H1 (cell line): ENCODE measurements at regions not wholly inside any gene's neighbourhood (a gene's known extent, or its start where the extent isn't known, plus 50 kb on each side); places are given as distances from the start of the nearest gene placed in this dataset.

Experiments used
- CTCF ChIA-PET: fragments of 300-600 bp; sonication (Branson Sonifier 250); formaldehyde crosslinking; loops from one replicate; lab custom pipeline; 2021; ENCODE audit not compliant: partially characterized antibody; lab: Charles Lee
- POLR2A ChIA-PET: fragments of 300-600 bp; sonication (Branson Sonifier 250); formaldehyde crosslinking; loops from one replicate; lab custom pipeline; 2021; ENCODE audit warnings: inconsistent platforms; ENCODE audit not compliant: partially characterized antibody; lab: Charles Lee
- DNase-seq, 2 experiments: peaks; one replicate each; pipeline versions ENCODE4 v3.0.0 to v3.0.0-alpha.2; 2010 to 2022; ENCODE audit warnings: low spot score in 2 of 2, low read depth in 1 of 2, mixed read lengths in 1 of 2
- FAIRE-seq: peaks from 2 replicates; lab custom pipeline; 2011; peaks lifted over from hg19 to GRCh38; lab: Jason Lieb, UNC
- H2AFZ ChIP-seq: 2 replicates; pipeline ENCODE4 v1.8.1; 2012; ENCODE audit warnings: low read length, inconsistent platforms
- H2AK5ac ChIP-seq: 2 replicates; pipeline ENCODE4 v1.6.1; 2013; ENCODE audit warnings: low read depth, low read length
- H2BK120ac ChIP-seq: replicated peaks from 2 replicates; pipeline ENCODE3; 2013; ENCODE audit warnings: low read depth, low read length, inconsistent platforms
- H2BK12ac ChIP-seq: 2 replicates; pipeline ENCODE4 v1.6.1; 2013; ENCODE audit warnings: low read depth, low read length
- H2BK15ac ChIP-seq: 2 replicates; pipeline ENCODE4 v1.6.1; 2013; ENCODE audit warnings: low read length
- H2BK20ac ChIP-seq: 2 replicates; pipeline ENCODE4 v1.6.1; 2013; ENCODE audit warnings: low read length
- H2BK5ac ChIP-seq: 2 replicates; pipeline ENCODE4 v1.6.1; 2013; ENCODE audit warnings: low read depth, low read length
- H3K14ac ChIP-seq: 2 replicates; pipeline ENCODE4 v1.6.1; 2013; ENCODE audit warnings: inconsistent platforms; ENCODE audit not compliant: insufficient read length
- H3K18ac ChIP-seq: 2 replicates; pipeline ENCODE4 v1.6.1; 2013; ENCODE audit warnings: low read length; ENCODE audit errors: extremely low read depth
- H3K23ac ChIP-seq: 2 replicates; pipeline ENCODE4 v1.6.1; 2013; ENCODE audit warnings: inconsistent platforms; ENCODE audit not compliant: insufficient read length
- H3K23me2 ChIP-seq: 2 replicates; pipeline ENCODE4 v1.6.1; 2013; ENCODE audit warnings: low read depth, low read length
- H3K27ac ChIP-seq: 2 replicates; pipeline ENCODE4 v1.6.1; 2011; ENCODE audit warnings: low read depth, low read length, inconsistent platforms
- H3K27me3 ChIP-seq, 4 experiments: replicated peaks in 1 of 4; 1 replicate in 1 of 4; 2 replicates in 3 of 4; pipeline versions ENCODE4 v1.6.1 to v1.8.1; 2011 to 2013; ENCODE audit warnings: low read length in 3 of 4, mild to moderate bottlenecking in 3 of 4, inconsistent platforms in 2 of 4, mixed read lengths in 2 of 4, moderate library complexity in 1 of 4; ENCODE audit not compliant: control insufficient read depth in 3 of 4, insufficient read depth in 3 of 4; ENCODE audit errors: extremely low read depth in 1 of 4
- H3K36me3 ChIP-seq, 4 experiments: 2 replicates each; pipeline versions ENCODE4 v1.6.1 to v1.8.1; 2011 to 2013; ENCODE audit warnings: mild to moderate bottlenecking in 4 of 4, low read length in 3 of 4, moderate library complexity in 2 of 4, control low read depth in 1 of 4, inconsistent platforms in 1 of 4; ENCODE audit not compliant: insufficient read depth in 4 of 4, control insufficient read depth in 2 of 4
- H3K4ac ChIP-seq: replicated peaks from 2 replicates; pipeline ENCODE3; 2013; ENCODE audit warnings: low read length, low read depth, mixed read lengths, inconsistent platforms; ENCODE audit not compliant: insufficient read length
- H3K4me1 ChIP-seq, 4 experiments: replicated peaks in 1 of 4; 1 replicate in 1 of 4; 2 replicates in 3 of 4; pipeline versions ENCODE4 v1.6.1 to v1.8.1; 2011 to 2013; ENCODE audit warnings: low read length in 3 of 4, inconsistent platforms in 2 of 4, mixed read lengths in 1 of 4; ENCODE audit not compliant: insufficient read depth in 4 of 4, control insufficient read depth in 3 of 4
- H3K4me2 ChIP-seq, 2 experiments: 2 replicates each; pipeline versions ENCODE4 v1.6.1 to v1.8.1; 2011 to 2013; ENCODE audit warnings: low read depth in 2 of 2, low read length in 2 of 2, control low read depth in 1 of 2, inconsistent platforms in 1 of 2, mild to moderate bottlenecking in 1 of 2; ENCODE audit not compliant: insufficient read depth in 1 of 2
- H3K4me3 ChIP-seq, 4 experiments: fragments of 200-600, 300-600 bp in 1 of 4; sonication (generic), shearing (Covaris generic), sonication (Bioruptor Twin) in 1 of 4; 2 replicates each; pipeline versions ENCODE4 v1.5.1 to v1.8.1; 2011 to 2016; ENCODE audit warnings: low read length in 4 of 4, low read depth in 3 of 4, control low read depth in 2 of 4, inconsistent platforms in 2 of 4, mild to moderate bottlenecking in 2 of 4, mixed read lengths in 1 of 4, moderate library complexity in 1 of 4; ENCODE audit not compliant: insufficient read depth in 2 of 4; ENCODE audit errors: extremely low read depth in 1 of 4
- H3K56ac ChIP-seq: replicated peaks from 2 replicates; pipeline ENCODE3; 2013; ENCODE audit warnings: low read depth, mild to moderate bottlenecking, mixed read lengths, low read length, inconsistent platforms; ENCODE audit not compliant: insufficient read length
- H3K79me1 ChIP-seq: 2 replicates; pipeline ENCODE4 v1.6.1; 2013; ENCODE audit warnings: low read depth, low read length, control low read depth
- H3K79me2 ChIP-seq, 2 experiments: 2 replicates each; pipeline versions ENCODE4 v1.6.1 to v1.8.1; 2012 to 2013; ENCODE audit warnings: low read length in 2 of 2, mild to moderate bottlenecking in 2 of 2, inconsistent platforms in 1 of 2; ENCODE audit not compliant: insufficient read depth in 2 of 2, control insufficient read depth in 1 of 2
- H3K9ac ChIP-seq, 4 experiments: replicated peaks in 1 of 4; 1 replicate in 1 of 4; 2 replicates in 3 of 4; pipeline versions ENCODE4 v1.6.1 to v1.8.1; 2011 to 2013; ENCODE audit warnings: low read depth in 3 of 4, low read length in 3 of 4, control low read depth in 2 of 4, mild to moderate bottlenecking in 2 of 4, moderate library complexity in 2 of 4, inconsistent platforms in 1 of 4; ENCODE audit errors: extremely low read depth in 1 of 4
- H3K9me3 ChIP-seq, 2 experiments: 2 replicates each; pipeline versions ENCODE4 v1.6.1 to v1.8.1; 2012 to 2013; ENCODE audit warnings: mild to moderate bottlenecking in 2 of 2, moderate library complexity in 2 of 2, control low read depth in 1 of 2, inconsistent platforms in 1 of 2, low read depth in 1 of 2, low read length in 1 of 2, mixed read lengths in 1 of 2; ENCODE audit not compliant: insufficient read depth in 2 of 2
- H4K20me1 ChIP-seq, 2 experiments: replicated peaks in 1 of 2; 2 replicates each; pipeline versions ENCODE3 to v1.8.1; 2011 to 2013; ENCODE audit warnings: inconsistent platforms in 2 of 2, low read length in 2 of 2, mild to moderate bottlenecking in 1 of 2; ENCODE audit not compliant: insufficient read depth in 2 of 2, control insufficient read depth in 1 of 2
- H4K5ac ChIP-seq: 2 replicates; pipeline ENCODE4 v1.6.1; 2013; ENCODE audit warnings: low read length, low read depth, mixed read lengths, inconsistent platforms; ENCODE audit not compliant: insufficient read length
- H4K8ac ChIP-seq: 2 replicates; pipeline ENCODE4 v1.8.0; 2013; ENCODE audit warnings: mild to moderate bottlenecking, moderate library complexity, low read length, inconsistent platforms; ENCODE audit not compliant: insufficient read depth; ENCODE audit errors: extremely low read depth
- H4K91ac ChIP-seq: replicated peaks from 2 replicates; pipeline ENCODE3; 2013; ENCODE audit warnings: low read length, mixed read lengths, inconsistent platforms; ENCODE audit not compliant: insufficient read length
- BRCA1 ChIP-seq: IDR thresholded peaks from 2 replicates; pipeline ENCODE4 v1.6.1; 2012; ENCODE audit warnings: low read depth, low read length, improper control_type of control experiment
- CHD1 ChIP-seq: IDR thresholded peaks from 2 replicates; pipeline ENCODE4 v1.6.1; 2012; ENCODE audit warnings: low read depth, low read length, improper control_type of control experiment
- CTBP2 ChIP-seq: IDR thresholded peaks from 2 replicates; pipeline ENCODE4 v1.7.0; 2011; ENCODE audit warnings: borderline replicate concordance, mild to moderate bottlenecking, moderate library complexity, mixed read lengths, low read length; ENCODE audit not compliant: insufficient read depth, insufficient read length
- EZH2 ChIP-seq: fragments of 200-600 bp; sonication (generic); IDR thresholded peaks from 2 replicates; pipeline ENCODE4 v1.7.1; 2012; ENCODE audit warnings: low read depth, mild to moderate bottlenecking, moderate library complexity, low read length, inconsistent platforms; ENCODE audit not compliant: severe bottlenecking
- HDAC6 ChIP-seq: IDR thresholded peaks from one replicate; pipeline ENCODE4 v1.7.1; 2012; ENCODE audit warnings: low read depth, mild to moderate bottlenecking, inconsistent platforms, low read length, moderate library complexity
- JUND ChIP-seq: IDR thresholded peaks from 2 replicates; pipeline ENCODE4 v1.6.1; 2011; ENCODE audit warnings: mild to moderate bottlenecking, improper control_type of control experiment, low read length
- KDM1A ChIP-seq: fragments of 200-600, 300-600 bp; sonication (generic); IDR thresholded peaks from 2 replicates; pipeline ENCODE4 v1.7.1; 2016; ENCODE audit warnings: mild to moderate bottlenecking, low read length, borderline replicate concordance
- MAFK ChIP-seq: IDR thresholded peaks from 2 replicates; pipeline ENCODE4 v1.6.1; 2012; ENCODE audit warnings: low read depth, mild to moderate bottlenecking, improper control_type of control experiment, low read length
- PHF8 ChIP-seq: fragments of 200-600 bp; sonication (generic); conservative IDR thresholded peaks from 2 replicates; pipeline ENCODE4 v1.7.1; 2012; ENCODE audit warnings: low read depth, mild to moderate bottlenecking, inconsistent platforms, low read length, moderate library complexity
- RXRA ChIP-seq: IDR thresholded peaks from 2 replicates; pipeline ENCODE4 v1.6.1; 2011; ENCODE audit warnings: low read depth, mild to moderate bottlenecking, low read length, moderate library complexity; ENCODE audit not compliant: insufficient read depth
- SIN3A ChIP-seq, 2 experiments: IDR thresholded peaks in 1 of 2; conservative IDR thresholded peaks in 1 of 2; 2 replicates each; pipeline ENCODE4 v1.6.1; 2011 to 2012; ENCODE audit warnings: low read length in 2 of 2, improper control_type of control experiment in 1 of 2, low read depth in 1 of 2, mild to moderate bottlenecking in 1 of 2
- SIRT6 ChIP-seq: IDR thresholded peaks from one replicate; pipeline ENCODE4 v1.7.1; 2012; ENCODE audit warnings: low read length, inconsistent platforms
- TEAD4 ChIP-seq: IDR thresholded peaks from 2 replicates; pipeline ENCODE4 v1.6.1; 2012; ENCODE audit warnings: low read depth, low read length, inconsistent platforms, mixed read lengths
- ZNF274 ChIP-seq: IDR thresholded peaks from 2 replicates; pipeline ENCODE4 v1.7.0; 2012; ENCODE audit warnings: low read length, borderline replicate concordance; ENCODE audit errors: extremely low read depth
- WGBS, 2 experiments: shearing (Covaris generic) in 1 of 2; methylation state at CpG; one replicate each; pipeline versions ENCODE4 v1.1.6 to v1.1.7; 2013 to 2015; ENCODE audit warnings: low lambda C conversion rate in 2 of 2, mixed read lengths in 2 of 2, inconsistent platforms in 1 of 2, low coverage in 1 of 2, missing lambda C conversion rate in 1 of 2; ENCODE audit not compliant: insufficient replicate concordance in 2 of 2, insufficient coverage in 1 of 2, insufficient read length in 1 of 2; ENCODE audit errors: extremely low coverage in 1 of 2, missing lambda C conversion rate in 1 of 2; 5-methylcytosine and 5-hydroxymethylcytosine counted together
- TF ChIP-seq, protein P1 (sequence below): IDR thresholded peaks from 2 replicates; pipeline ENCODE4 v1.6.1; 2012; ENCODE audit warnings: inconsistent platforms

DNA sequence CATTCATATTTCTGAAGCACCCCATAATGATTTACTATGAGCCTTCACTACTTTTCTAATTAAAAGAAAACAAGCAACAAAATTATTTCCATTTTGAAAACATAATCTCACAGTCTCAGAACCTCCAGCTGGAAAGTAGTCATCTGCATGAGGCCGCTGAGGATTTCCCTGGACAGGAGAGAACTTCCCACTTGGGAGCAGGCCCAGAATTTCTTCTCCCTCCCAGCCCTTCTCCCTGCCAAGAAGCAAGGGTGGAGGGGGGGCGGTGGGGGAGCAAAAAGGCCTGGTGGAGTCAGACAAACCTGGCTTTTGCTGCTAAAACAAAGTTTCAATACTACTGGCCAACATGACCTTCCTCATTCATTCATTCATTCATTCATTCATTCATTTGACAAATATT lies 167.3 kb downstream of the PJA1 start:
- no peak overlapping the region for H3K23ac ChIP-seq
- no peak overlapping the region for H4K8ac ChIP-seq
- no peak overlapping the region for H3K4me2 ChIP-seq
- H3K4me1 ChIP-seq, result peaks cover 0 to 3% (median 1%) of the 10 kb centered on the region in 4 experiments; a peak in 3 of 7 replicates
- no peak overlapping the region for H3K4me3 ChIP-seq
- H4K20me1 ChIP-seq, result no peaks in the 10 kb centered on the region
- H2BK5ac ChIP-seq, result no peak overlapping the region
- no peak overlapping the region for H3K27ac ChIP-seq
- H2BK120ac ChIP-seq, result no peak overlapping the region
- no peaks in the 10 kb centered on the region for H3K36me3 ChIP-seq
- H2AFZ ChIP-seq, result no peak overlapping the region
- no peak overlapping the region for H3K18ac ChIP-seq
- no peaks in the 10 kb centered on the region for H3K27me3 ChIP-seq
- H3K9ac ChIP-seq, result no peak overlapping the region
- no peaks in the 10 kb centered on the region for H3K79me2 ChIP-seq
- no peak overlapping the region for H3K56ac ChIP-seq
- H2BK12ac ChIP-seq, result no peak overlapping the region
- H3K9me3 ChIP-seq, result no peaks in the 10 kb centered on the region
- H4K5ac ChIP-seq, result no peak overlapping the region
- H3K14ac ChIP-seq, result no peak overlapping the region
- no peaks in the 10 kb centered on the region for H3K23me2 ChIP-seq
- H2AK5ac ChIP-seq, result no peak overlapping the region
- DNase-seq (no peak), FAIRE-seq (no peak)
- H3K4ac ChIP-seq, result no peak overlapping the region
- no CpG with 5 or more reads among the region's 2 CpGs for WGBS, 2 experiments
- no peak overlapping the region for H4K91ac ChIP-seq
- no peaks in the 10 kb centered on the region for H3K79me1 ChIP-seq
- H2BK15ac ChIP-seq, result no peak overlapping the region
- ChIA-PET CTCF (interaction anchor here (1.6 kb wide), 1 partner anchor 13 kb away, joined by 4 read pairs; no protein-coding TSS in a partner anchor), POLR2A (no interaction called here)
- no peak overlapping the region for H2BK20ac ChIP-seq
- TF ChIP-seq EZH2 (no peak), BRCA1 (no peak), SIN3A (conservative IDR thresholded peaks at IDR 0.05 in 1 of 2, IDR thresholded peaks at IDR 0.05 in 1 of 2; ENCODE audit: low read depth in 1 of 2, low read length in 2 of 2) (no peak), HDAC6 (no peak), KDM1A (no peak), ZNF274 (no peak), JUND (no peak), CHD1 (no peak), RXRA (no peak), SIRT6 (no peak), PHF8 (no peak), CTBP2 (no peak), MAFK (no peak), TEAD4 (no peak)
- TF ChIP-seq, protein P1, sequence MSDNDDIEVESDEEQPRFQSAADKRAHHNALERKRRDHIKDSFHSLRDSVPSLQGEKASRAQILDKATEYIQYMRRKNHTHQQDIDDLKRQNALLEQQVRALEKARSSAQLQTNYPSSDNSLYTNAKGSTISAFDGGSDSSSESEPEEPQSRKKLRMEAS, result no peak
